T-helper 17 cell (primary cell): ENCODE measurements at regions not wholly inside any gene's neighbourhood (a gene's known extent, or its start where the extent isn't known, plus 50 kb on each side); places are given as distances from the start of the nearest gene placed in this dataset.
"Not testable (repeated sequence)": the region's sequence is repeated elsewhere in the genome, so short reads cannot be mapped to it uniquely, and the experiment has no call there.

Experiments
- ATAC-seq: fragments of 150-1000 bp; cut with Tn5 transposase; 2 replicates; pipeline ENCODE4 v1.10.0; 2021; ENCODE audit warnings: mild to moderate bottlenecking, moderate library complexity
- DNase-seq, 3 donors: peaks; one replicate each; pipeline versions ENCODE4 v3.0.0 to v3.0.0-alpha.2; 2020 to 2021
- H3K9me3 ChIP-seq: one replicate; pipeline ENCODE4 v1.7.0; 2013; ENCODE audit warnings: low read length, mild to moderate bottlenecking; ENCODE audit not compliant: control insufficient read depth, poor library complexity, severe bottlenecking
- H3K27ac Mint-ChIP-seq: one replicate; pipeline ENCODE4 v1.8.0; 2022; ENCODE audit warnings: mild to moderate bottlenecking, moderate library complexity, mixed read lengths
- H3K27me3 Mint-ChIP-seq: one replicate; pipeline ENCODE4 v1.8.0; 2022; ENCODE audit warnings: mixed read lengths
- H3K36me3 Mint-ChIP-seq: one replicate; pipeline ENCODE4 v1.8.0; 2022; ENCODE audit warnings: low read depth, mixed read lengths
- H3K4me1 Mint-ChIP-seq: one replicate; pipeline ENCODE4 v1.8.0; 2022; ENCODE audit warnings: mild to moderate bottlenecking, mixed read lengths
- H3K4me3 Mint-ChIP-seq: one replicate; pipeline ENCODE4 v1.8.0; 2022; ENCODE audit warnings: mild to moderate bottlenecking, moderate library complexity, mixed read lengths

DNA sequence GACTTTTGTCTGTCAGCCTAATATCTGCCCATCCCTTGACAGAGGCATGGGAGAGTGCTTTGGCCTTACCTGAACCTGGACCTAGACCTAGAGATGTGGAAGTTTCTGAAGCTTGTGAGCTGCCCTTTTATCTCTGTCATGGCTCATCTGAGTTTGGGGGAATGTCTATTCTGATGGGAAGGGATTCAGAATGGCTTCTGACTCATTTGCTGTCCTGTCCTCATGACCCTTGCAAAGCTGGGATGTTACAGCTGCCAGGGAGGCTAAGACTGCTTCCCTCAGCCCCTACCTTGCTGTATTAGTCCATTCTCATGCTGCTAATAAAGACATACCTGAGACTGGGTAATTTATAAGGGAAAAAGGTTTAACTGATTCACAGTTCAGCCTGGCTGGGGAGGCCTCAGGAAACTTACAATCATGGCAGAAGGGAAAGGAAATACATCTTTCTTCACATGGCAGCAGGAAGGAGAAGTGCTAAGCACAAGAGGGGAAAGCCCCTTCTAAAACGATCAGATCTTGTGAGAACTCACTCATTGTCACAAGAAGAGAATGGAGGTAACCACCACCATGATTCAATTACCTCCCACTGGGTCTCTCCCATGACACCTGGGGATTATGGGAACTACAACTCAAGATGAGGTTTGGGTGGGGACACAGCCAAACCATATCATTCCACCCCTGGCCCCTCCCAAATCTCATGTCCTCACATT, 252.2 kb downstream of the ERMARD start:
- Mint-ChIP-seq H3K27me3 (peaks cover 13% of the 10 kb centered on the region), H3K27ac (no peak overlapping the region), H3K36me3 (no peaks in the 10 kb centered on the region), H3K4me1 (no peaks in the 10 kb centered on the region), H3K4me3 (no peak overlapping the region)
- no peaks in the 10 kb centered on the region for H3K9me3 ChIP-seq
- ATAC-seq (no peak), DNase-seq (no peak)

DNA sequence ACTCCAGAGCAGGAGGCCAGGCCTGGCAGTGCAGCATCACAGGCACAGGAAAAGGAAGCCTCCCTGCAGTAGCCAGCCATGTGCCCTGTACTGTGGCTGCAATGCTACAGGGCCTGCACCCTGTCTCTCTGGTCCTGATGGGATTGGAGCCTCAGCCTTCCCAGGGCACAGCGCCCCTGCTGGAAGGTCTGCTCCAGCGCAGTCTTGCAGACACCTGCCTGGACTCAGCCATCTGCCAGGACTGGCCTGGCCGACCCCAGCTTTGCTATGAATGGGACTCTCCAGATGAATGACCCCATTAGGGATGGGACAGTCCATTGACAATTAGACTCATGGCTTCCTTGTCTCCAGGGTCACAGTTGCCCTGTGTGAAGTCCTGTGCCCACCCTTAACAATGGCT, 251.6 kb downstream of the ERMARD start:
- DNase-seq (no peak), ATAC-seq (no peak)
- H3K4me1 Mint-ChIP-seq, result no peaks in the 10 kb centered on the region
- H3K27me3 Mint-ChIP-seq, result peaks cover 10% of the 10 kb centered on the region
- H3K9me3 ChIP-seq, result no peaks in the 10 kb centered on the region
- H3K27ac Mint-ChIP-seq, result no peak overlapping the region
- H3K4me3 Mint-ChIP-seq, result no peak overlapping the region
- no peaks in the 10 kb centered on the region for H3K36me3 Mint-ChIP-seq

DNA sequence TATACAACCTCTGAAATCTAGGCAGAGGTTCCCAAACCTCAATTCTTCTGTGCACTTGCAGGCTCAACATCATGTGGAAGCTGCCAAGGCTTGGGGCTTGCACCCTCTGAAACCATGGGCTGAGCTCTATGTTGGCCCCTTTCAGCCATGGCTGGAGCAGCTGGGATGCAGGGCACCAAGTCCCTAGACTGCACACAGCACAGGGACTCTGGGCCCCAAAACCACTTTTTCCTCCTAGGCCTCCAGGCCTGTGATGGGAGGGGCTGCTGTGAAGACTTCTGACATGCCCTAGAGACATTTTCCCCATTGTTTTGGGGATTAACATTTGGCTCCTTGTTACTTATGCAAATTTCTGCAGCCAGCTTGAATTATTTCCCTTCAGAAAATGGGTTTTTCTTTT, 250.4 kb downstream of the ERMARD start:
- not testable (repeated sequence) for H3K9me3 ChIP-seq, ATAC-seq, H3K4me3 Mint-ChIP-seq, H3K27me3 Mint-ChIP-seq, H3K36me3 Mint-ChIP-seq, H3K4me1 Mint-ChIP-seq, H3K27ac Mint-ChIP-seq, DNase-seq

DNA sequence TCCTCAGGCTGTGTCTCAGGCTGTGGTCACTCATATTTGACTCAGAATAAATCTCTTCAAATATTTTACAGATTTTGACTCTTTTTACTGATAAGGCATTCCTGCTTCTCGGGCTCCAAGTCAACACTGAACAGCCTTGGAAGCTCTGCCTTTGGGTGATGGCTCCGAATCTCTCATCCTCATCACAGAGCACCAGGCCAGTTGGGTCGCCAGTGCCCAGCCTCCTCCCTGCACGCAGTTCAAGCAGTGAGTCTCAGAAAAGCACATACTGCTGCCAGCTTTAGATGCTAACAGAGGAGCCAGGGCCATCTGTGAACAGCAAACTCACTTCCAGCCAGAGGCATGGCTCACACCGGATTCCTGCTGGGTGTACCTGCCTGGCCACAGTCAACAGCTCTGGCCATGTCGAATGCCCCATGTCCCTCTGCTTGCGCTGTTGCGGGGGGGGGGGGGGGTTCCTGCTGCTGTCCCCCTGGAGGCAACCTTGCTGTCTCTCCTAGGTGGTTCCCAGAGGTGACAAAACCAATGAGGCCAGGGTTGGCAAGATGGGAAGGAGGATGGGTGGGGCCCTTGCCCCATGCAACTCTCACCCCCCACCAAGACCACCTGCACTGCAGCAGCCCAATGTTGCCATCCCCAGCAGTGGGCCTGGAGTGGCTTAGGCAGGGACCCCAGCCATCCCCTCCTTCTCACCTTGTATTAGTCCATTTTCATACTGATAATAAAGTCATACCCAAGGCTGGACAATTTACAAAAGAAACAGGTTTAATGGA, 248.8 kb downstream of the ERMARD start:
- peaks cover 4% of the 10 kb centered on the region for H3K27me3 Mint-ChIP-seq
- H3K4me3 Mint-ChIP-seq, result no peak overlapping the region
- H3K36me3 Mint-ChIP-seq, result no peaks in the 10 kb centered on the region
- H3K4me1 Mint-ChIP-seq, result no peaks in the 10 kb centered on the region
- no peaks in the 10 kb centered on the region for H3K9me3 ChIP-seq
- no peak for DNase-seq
- no peak overlapping the region for H3K27ac Mint-ChIP-seq
- no peak for ATAC-seq

DNA sequence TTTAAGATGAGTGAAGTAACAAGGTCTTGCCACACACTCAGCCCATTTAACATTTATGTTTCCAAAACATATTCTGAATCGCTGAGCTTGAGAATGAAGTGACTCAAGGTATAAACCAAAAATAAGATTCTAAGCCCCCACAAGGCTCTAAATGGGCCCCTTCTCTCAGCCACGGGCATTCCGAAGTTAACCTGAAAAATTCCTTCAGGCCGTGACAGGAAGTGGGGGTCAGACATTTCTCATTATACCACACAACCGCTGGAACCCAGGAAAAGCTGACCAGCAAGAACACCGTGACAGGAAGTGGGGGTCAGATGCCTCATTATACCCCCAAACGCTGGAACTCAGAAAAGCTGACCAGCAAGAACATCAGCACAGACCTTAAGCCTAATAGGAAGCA, 247.9 kb downstream of the ERMARD start:
- Mint-ChIP-seq H3K36me3 (no peaks in the 10 kb centered on the region), H3K27me3 (peaks cover 4% of the 10 kb centered on the region), H3K27ac (no peak overlapping the region), H3K4me1 (no peaks in the 10 kb centered on the region), H3K4me3 (no peak overlapping the region)
- no peaks in the 10 kb centered on the region for H3K9me3 ChIP-seq
- no peak for ATAC-seq
- no peak for DNase-seq

DNA sequence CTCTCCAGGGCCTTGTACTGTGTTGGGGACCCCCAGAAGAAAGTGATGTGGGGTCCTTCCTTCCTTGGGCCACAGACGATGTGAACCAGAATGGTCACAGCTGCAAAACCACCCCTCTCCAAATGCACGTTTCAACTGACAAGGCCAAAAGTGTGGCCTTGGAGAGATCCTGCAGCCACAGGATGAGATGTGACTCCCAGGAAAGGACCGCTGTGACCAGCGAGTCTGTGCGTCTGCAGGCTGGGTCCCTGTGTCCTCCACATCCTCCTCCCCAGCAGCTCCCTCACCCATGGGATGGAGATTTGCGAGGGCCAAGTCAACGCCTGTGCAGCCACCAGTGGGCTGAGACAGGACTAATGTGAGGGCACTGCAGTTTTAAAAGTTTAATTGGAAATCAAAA, 247.0 kb downstream of the ERMARD start:
- Mint-ChIP-seq H3K27ac (no peak overlapping the region), H3K4me1 (peaks cover 2% of the 10 kb centered on the region), H3K36me3 (no peaks in the 10 kb centered on the region), H3K27me3 (peaks cover 4% of the 10 kb centered on the region), H3K4me3 (no peak overlapping the region)
- no peaks in the 10 kb centered on the region for H3K9me3 ChIP-seq
- no peak for DNase-seq
- no peak for ATAC-seq

DNA sequence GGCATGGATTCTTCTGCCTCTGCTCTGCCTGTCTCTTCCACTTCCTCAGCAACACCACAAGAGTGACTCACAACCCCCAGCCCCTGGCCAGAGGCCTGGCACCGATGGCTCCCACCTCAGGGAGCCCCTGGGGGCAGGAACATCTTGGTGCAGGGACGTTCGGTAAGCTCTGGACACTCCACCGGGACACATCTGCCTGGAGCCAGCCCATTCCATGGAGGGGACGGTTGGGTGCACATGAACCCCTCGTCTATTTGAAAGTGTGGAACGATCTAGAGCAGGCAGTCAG, 246.5 kb downstream of the ERMARD start:
- Mint-ChIP-seq H3K4me1 (peaks cover 2% of the 10 kb centered on the region), H3K36me3 (no peaks in the 10 kb centered on the region), H3K27ac (no peak overlapping the region), H3K4me3 (no peak overlapping the region), H3K27me3 (peaks cover 4% of the 10 kb centered on the region)
- DNase-seq (no peak), ATAC-seq (no peak)
- H3K9me3 ChIP-seq, result no peaks in the 10 kb centered on the region

DNA sequence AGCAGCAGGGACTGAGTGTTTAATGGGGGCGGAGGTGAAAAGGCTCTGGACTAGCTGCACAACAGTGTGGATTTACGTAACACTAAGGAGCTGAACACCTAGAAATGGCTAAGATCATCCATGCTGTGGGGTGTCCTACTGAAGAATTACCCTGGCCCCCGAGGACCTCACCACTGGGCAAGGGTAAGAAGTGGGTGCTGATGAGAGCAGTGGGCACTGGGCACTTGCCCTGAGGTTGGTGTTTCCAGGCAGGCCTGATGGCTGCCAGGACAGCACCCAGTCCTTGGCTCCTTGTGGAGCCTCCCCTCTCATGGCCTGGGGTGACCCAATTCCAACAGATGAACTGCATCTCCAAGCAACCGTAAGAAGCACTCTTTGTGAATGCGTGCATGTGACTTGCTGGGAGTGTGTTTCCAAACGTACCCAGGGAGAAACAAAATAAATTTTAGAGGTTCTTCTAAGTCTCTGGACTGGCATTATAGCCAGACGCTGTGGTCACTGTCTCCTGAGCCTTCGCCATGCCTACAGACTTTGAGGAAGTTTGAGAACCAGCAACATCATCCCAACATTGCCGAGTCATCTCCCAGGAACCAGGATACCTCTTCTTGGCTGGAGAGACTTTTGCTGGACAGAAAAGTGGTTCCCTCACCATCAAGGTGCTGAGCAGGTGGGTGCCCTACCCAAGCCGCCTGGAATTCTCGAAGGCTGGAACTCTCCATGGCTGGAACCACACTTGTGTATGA, 245.9 kb downstream of the ERMARD start:
- DNase-seq, result no peak

DNA sequence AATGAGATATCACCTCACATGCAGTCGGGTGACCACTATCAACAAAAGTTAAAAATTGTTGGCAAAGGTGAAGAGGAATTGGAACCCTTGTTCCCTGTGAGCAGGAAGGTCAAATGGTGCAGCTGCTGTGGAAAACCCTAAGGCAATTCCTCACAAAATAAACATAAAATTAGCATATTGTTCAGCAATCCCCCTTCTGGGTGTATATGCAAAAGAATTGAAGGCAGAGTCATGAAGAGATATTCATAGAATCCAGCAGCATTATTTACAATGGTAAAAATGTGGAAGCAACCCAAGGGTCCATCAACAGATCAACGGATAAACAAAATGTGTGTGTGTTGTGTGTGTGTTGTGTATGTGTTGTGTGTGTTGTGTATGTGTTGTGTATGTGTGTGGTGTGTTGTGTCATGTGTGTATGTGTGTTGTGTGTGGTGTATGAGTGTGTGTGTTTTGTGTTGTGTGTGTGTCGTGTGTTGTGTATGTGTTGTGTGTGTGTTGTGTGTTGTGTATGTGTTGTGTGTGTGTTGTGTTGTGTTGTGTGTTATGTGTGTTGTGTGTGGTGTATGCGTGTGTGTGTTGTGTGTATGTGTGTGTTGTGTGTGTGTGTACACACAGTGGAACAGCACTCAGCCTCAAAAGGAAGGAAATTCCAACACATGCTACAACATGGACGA, 245.1 kb downstream of the ERMARD start:
- Mint-ChIP-seq H3K27ac (no peak overlapping the region), H3K4me1 (peaks cover 13% of the 10 kb centered on the region), H3K27me3 (peaks cover 4% of the 10 kb centered on the region), H3K4me3 (no peak overlapping the region), H3K36me3 (no peaks in the 10 kb centered on the region)
- DNase-seq, result no peak
- no peaks in the 10 kb centered on the region for H3K9me3 ChIP-seq
- no peak for ATAC-seq

More for the DNA sequence above, 245.9 kb downstream of the ERMARD start:
- H3K36me3 Mint-ChIP-seq, result no peaks in the 10 kb centered on the region
- no peak overlapping the region for H3K4me3 Mint-ChIP-seq
- peaks cover 5% of the 10 kb centered on the region for H3K4me1 Mint-ChIP-seq
- ATAC-seq, result no peak
- H3K27me3 Mint-ChIP-seq, result peaks cover 4% of the 10 kb centered on the region
- H3K27ac Mint-ChIP-seq, result no peak overlapping the region
- no peaks in the 10 kb centered on the region for H3K9me3 ChIP-seq

DNA sequence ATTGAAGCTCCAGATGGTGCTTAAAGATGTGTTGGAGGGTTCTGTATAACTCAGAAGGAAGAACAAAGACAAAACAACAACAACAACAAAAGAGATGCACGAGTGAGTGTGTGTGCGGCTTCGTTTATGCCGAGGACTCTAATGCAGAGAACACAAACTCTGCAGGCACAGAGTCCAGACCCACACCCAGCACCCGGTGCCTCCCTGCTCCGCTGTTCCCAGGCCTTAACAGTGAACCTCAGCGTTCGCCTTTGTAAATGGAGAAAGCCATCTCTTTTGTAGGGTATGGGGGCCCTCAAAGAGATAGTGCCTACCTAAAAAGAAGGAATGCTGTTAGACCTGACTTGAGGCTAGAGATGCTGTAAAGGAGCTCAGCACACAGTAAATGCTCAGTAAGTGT, 243.3 kb downstream of the ERMARD start:
- Mint-ChIP-seq H3K4me3 (no peak overlapping the region), H3K27ac (no peak overlapping the region), H3K27me3 (peaks cover 5% of the 10 kb centered on the region), H3K36me3 (peaks cover 1% of the 10 kb centered on the region), H3K4me1 (peaks cover 21% of the 10 kb centered on the region)
- H3K9me3 ChIP-seq, result no peaks in the 10 kb centered on the region
- DNase-seq, result no peak
- ATAC-seq, result no peak

DNA sequence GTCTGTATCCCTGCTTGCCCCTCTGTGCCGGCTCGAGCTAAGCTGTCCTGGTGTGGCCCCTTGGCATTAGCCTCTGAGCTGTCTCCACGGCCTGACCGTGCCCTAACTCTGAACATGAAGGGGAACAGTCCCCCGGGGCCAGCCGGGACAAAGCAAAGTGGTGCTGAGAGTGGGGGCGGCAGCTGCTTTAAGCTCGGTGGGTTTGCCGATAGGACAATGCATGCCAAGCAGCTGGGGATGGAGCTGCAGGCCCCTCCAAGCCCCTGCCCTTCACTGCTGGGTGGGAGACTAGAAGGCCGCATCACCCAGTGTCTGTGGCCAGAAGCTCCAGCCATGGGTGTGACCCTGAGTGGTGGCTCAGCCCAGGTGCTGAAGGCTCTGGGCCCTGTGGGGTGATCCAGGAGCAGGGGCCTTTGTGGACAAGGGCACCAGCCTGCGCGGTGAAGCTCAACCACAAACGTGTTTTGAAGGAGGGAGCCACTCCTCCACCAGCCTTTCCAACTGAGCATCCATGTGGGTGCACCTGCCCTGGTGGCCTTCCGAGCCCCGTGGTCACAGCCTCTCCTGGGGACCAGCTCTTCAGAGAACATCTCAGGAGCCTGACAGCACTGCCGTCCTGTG, 242.5 kb downstream of the ERMARD start:
- Mint-ChIP-seq H3K4me3 (no peak overlapping the region), H3K27me3 (peaks cover 10% of the 10 kb centered on the region), H3K4me1 (peaks cover 27% of the 10 kb centered on the region), H3K27ac (no peak overlapping the region), H3K36me3 (peaks cover 6% of the 10 kb centered on the region)
- H3K9me3 ChIP-seq, result no peaks in the 10 kb centered on the region
- ATAC-seq, result no peak
- no peak for DNase-seq

DNA sequence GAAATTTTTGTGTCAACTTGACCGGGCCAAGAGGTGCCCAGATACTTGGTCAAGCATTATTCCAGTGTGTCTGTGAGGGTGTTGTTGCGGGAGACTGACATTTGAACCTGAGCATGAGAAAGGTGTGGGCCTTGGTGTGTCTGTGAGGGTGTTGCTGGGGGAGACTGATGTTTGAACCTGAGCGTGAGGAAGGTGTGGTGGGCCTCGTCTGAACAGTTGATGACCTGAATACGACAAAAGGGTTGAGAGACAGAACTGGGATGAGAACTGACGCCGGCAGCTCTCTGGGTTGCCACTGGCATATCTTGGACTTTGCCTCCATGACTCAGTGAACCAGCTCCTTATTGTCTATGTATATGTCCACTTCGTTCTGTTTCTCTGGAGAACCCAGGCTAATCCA, 240.5 kb downstream of the ERMARD start:
- peaks cover 6% of the 10 kb centered on the region for H3K36me3 Mint-ChIP-seq
- DNase-seq (no peak), ATAC-seq (no peak)
- peak overlapping the region; percentile 10 for H3K4me3 Mint-ChIP-seq
- H3K4me1 Mint-ChIP-seq, result peaks cover 27% of the 10 kb centered on the region
- H3K27ac Mint-ChIP-seq, result peak overlapping the region; percentile 86
- H3K9me3 ChIP-seq, result no peaks in the 10 kb centered on the region
- H3K27me3 Mint-ChIP-seq, result peaks cover 6% of the 10 kb centered on the region

DNA sequence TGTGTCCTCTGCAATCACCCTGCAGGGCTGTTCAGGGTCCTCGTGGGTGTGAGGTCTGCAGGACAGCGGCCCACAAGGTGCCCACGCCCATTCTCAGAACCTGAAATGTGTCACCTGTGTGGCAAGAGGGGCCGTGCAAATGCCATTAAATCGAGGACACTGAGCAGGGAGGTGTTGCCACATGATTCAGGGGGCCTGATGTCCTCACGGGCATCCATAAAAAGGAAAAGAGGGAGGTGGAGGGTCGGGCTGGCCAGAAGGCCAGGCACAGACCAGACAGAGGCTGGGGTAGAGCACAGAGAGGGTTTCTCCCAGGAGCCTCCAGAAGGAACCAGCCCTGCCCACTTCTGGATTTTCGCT, 239.6 kb downstream of the ERMARD start:
- H3K27me3 Mint-ChIP-seq, result peaks cover 6% of the 10 kb centered on the region
- no peak overlapping the region for H3K4me3 Mint-ChIP-seq
- DNase-seq (no peak), ATAC-seq (no peak)
- peaks cover 27% of the 10 kb centered on the region for H3K4me1 Mint-ChIP-seq
- peak overlapping the region; percentile 86 for H3K27ac Mint-ChIP-seq
- no peaks in the 10 kb centered on the region for H3K9me3 ChIP-seq
- H3K36me3 Mint-ChIP-seq, result peaks cover 6% of the 10 kb centered on the region
